T47D (cell line): ENCODE measurements at regions not wholly inside any gene's neighbourhood (a gene's known extent, or its start where the extent isn't known, plus 50 kb on each side); places are given as distances from the start of the nearest gene placed in this dataset.

Source experiments
- DNase-seq, 2 experiments: peaks; one replicate each; pipeline versions ENCODE4 v3.0.0 to v3.0.0-alpha.2; 2011 to 2012; ENCODE audit warnings: low read depth in 1 of 2, low spot score in 1 of 2
- JUND ChIP-seq: IDR thresholded peaks from 2 replicates; pipeline ENCODE4 v1.6.1; 2012; ENCODE audit warnings: low read depth
- in situ Hi-C: cut with HindIII; loops from 2 replicates; pipeline ENCODE4 v1.10.0; 2016; ENCODE audit warnings: low sequenced_read_pairs, low pct_unique_long_range_greater_than_20kb

DNA sequence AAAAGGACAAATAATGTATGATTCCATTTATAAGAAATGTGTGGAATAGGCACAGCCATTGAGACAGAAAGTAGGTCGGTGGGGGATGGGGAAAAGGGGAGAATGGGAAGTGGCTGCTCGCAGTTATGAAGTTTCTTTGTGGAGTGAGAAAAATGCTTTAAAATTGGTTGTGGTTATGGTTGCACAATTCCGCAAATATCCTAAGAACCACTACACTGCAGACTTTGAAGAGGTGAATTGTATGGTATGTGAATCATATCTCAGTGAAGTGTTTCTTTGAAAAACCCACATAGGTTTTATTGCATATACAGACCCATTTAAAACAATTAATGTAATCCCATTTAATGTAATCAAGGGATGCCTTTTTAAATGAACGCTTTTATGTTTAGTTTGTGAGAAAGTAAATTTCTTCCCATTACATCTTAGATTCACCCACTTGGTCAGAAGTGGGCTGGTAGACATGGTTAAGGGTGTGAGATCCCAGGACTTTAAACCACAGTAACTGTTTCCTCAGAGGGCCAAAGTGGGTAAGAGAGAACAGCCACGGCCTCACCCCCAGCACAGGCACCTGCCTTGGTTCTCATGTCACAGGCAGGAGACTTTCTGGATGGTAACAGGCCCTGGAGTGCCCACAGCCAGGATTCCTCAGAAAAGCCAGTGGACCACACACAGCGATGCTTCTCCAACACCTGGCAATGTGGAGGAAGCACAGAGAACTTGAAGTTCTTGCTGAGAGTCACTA lies 119.3 kb upstream of the GJB6 start:
- TF ChIP-seq JUND: no peak
- DNase-seq: no peak
- in situ Hi-C loops: no loop called here

DNA sequence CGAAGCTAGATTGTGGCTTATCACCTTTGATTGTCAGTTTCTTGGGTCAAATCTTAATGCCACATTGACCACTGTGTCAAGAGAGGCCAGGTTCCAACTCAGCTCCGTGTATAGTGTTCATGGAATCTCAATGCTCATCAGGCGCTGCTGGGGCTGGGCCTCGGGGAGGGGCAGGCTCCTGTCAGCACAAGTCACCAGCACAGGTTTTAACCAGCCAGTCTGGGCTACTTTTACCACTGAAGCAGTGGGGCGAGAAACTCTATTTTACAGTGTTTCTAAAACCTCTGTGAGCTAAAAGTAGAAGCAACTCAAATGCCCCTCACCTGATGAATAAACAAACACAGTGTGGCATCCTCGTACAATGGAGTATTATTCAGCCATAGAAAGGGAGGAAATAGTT lies 118.7 kb upstream of the GJB6 start:
- TF ChIP-seq JUND: no peak
- no peak for DNase-seq
- in situ Hi-C loops: no loop called here

GRCh38 chr13:20350382-20350763 lies 118.3 kb upstream of the GJB6 start:
- TF ChIP-seq JUND: no peak
- in situ Hi-C loops: no loop called here
- no peak for DNase-seq

- DNase-seq: no peak
- TF ChIP-seq JUND: no peak
- in situ Hi-C loops: no loop called here
Observed at GRCh38 chr13:20349564-20350381, 117.7 kb upstream of the GJB6 start.

- in situ Hi-C loops: no loop called here
- TF ChIP-seq JUND: no peak
Observed at GRCh38 chr13:20348645-20349408, 116.7 kb upstream of the GJB6 start.

GRCh38 chr13:20348018-20348417 lies 115.9 kb upstream of the GJB6 start:
- in situ Hi-C loops: no loop called here

More at GRCh38 chr13:20348645-20349408, 116.7 kb upstream of the GJB6 start:
- DNase-seq: no peak

DNA sequence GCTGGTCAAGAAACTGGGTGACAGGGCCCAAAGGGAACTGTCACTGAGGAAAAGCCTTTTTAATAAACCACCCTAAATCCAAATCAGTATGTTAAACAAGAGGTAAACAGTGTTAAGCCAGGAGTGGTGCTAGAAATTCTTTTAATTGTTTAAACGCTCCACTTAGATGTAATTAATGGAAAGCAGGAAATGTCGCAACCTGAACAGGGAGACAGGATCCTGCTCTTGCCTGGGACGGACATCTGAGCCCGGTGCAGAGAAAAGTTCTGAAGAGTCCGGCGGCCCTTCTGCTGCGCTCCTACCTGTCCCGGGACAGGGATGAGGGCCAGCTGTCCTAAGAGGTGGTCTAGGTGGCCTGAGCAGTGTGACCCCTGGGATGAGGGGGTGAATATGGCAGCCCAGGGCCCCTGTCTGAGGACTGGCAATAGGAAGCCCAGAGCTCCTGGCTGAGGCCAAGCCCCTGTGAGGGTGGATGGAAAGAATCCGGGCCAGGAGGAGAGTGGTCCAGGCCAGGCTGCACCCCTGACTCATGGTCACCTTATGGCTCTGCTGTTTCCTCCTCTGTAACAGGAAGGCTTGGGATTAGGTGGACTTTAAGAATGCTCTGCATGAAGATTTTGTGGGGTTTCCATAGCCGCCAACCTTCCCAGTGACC lies 112.8 kb upstream of the GJB6 start:
- DNase-seq: no peak
- TF ChIP-seq JUND: no peak
- in situ Hi-C loops: no loop called here

More at GRCh38 chr13:20348018-20348417, 115.9 kb upstream of the GJB6 start:
- no peak for DNase-seq
- no peak for TF ChIP-seq JUND

DNA sequence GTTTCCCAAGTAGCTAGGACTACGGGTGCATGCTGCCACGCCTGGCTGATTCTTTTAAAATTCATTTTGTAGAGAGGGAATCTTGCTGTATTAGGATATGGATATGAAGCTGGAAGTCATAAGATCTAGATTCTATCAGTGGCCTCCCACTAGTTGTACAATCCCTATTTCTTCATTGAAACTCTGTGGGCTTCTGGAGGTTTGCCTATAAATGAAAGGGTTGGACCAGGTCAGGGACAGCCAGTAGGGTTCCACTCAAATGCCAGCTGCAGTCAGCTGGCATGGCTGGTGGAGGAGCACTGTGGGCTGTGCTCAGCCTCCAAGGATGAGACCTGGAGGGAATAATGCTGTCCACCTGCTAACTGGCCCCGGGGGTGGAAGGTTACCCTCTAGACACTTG lies 110.2 kb upstream of the GJB6 start:
- in situ Hi-C loops: no loop called here
- no peak for DNase-seq
- no peak for TF ChIP-seq JUND

- no peak for DNase-seq
- no peak for TF ChIP-seq JUND
- in situ Hi-C loops: no loop called here
Observed at GRCh38 chr13:20340759-20341171, 108.6 kb upstream of the GJB6 start.

GRCh38 chr13:20340136-20340758 lies 108.1 kb upstream of the GJB6 start:
- no peak for TF ChIP-seq JUND
- DNase-seq: no peak
- in situ Hi-C loops: no loop called here

DNA sequence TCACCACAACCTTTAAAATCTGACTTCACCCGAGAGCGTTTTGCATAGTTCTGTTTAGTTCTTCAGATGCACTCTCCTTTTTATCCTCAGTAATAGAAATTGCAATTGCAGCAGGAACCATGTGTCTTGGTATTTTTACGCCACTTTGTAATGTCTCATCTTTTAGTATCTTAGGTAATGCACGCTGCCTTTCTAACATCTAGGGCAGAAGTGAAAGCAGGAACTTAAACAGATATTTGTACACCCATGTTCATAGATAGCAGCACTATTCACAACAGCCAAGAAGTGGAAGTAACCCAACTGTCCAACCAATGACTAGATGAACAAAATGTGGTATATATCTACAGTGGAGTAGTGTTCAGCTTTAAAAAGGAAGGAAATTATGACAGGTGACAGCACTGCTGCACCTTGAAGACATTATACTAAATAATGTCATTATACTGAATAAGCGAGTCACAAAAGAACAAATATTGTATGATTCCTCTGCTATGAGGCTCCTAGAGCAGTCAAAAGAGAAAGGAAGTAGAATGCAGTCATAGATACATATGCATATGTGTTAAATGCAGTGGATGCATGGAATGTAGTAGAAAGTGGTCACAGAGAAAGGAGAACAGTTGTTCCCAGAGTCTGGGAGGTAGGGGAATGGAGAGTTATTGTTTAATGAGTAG lies 105.9 kb upstream of the GJB6 start:
- in situ Hi-C loops: no loop called here
- no peak for TF ChIP-seq JUND
- no peak for DNase-seq
